Activated naive CD4-positive, alpha-beta T cell treated with anti-CD3 and anti-CD28 coated beads, Interleukin-2, amount 50 U/mL, for 24 hours (primary cell): ENCODE measurements at regions not wholly inside any gene's neighbourhood (a gene's known extent, or its start where the extent isn't known, plus 50 kb on each side); places are given as distances from the start of the nearest gene placed in this dataset.
"Not testable (repeated sequence)": the region's sequence is repeated elsewhere in the genome, so short reads cannot be mapped to it uniquely, and the experiment has no call there.

ENCODE experiments used
- H3K27ac Mint-ChIP-seq: one replicate; pipeline ENCODE4 v1.8.0; 2021; ENCODE audit warnings: mild to moderate bottlenecking, mixed read lengths
- H3K27me3 Mint-ChIP-seq: one replicate; pipeline ENCODE4 v1.8.0; 2021; ENCODE audit warnings: mixed read lengths
- H3K36me3 Mint-ChIP-seq: one replicate; pipeline ENCODE4 v1.8.0; 2021; ENCODE audit warnings: mixed read lengths
- H3K4me1 Mint-ChIP-seq: one replicate; pipeline ENCODE4 v1.8.0; 2021; ENCODE audit warnings: mixed read lengths
- H3K4me3 Mint-ChIP-seq: one replicate; pipeline ENCODE4 v1.8.0; 2021; ENCODE audit warnings: mild to moderate bottlenecking, mixed read lengths
- H3K9me3 Mint-ChIP-seq: one replicate; pipeline ENCODE4 v1.8.0; 2021; ENCODE audit warnings: mixed read lengths

- no peak overlapping the region for H3K4me3 Mint-ChIP-seq
- peaks cover 3% of the 10 kb centered on the region for H3K27me3 Mint-ChIP-seq
- no peaks in the 10 kb centered on the region for H3K36me3 Mint-ChIP-seq
- no peak overlapping the region for H3K27ac Mint-ChIP-seq
- H3K9me3 Mint-ChIP-seq: no peaks in the 10 kb centered on the region
- H3K4me1 Mint-ChIP-seq: peaks cover 11% of the 10 kb centered on the region
Observed at GRCh38 chr13:50613356-50613831, 230.1 kb downstream of the DLEU7 start.

DNA sequence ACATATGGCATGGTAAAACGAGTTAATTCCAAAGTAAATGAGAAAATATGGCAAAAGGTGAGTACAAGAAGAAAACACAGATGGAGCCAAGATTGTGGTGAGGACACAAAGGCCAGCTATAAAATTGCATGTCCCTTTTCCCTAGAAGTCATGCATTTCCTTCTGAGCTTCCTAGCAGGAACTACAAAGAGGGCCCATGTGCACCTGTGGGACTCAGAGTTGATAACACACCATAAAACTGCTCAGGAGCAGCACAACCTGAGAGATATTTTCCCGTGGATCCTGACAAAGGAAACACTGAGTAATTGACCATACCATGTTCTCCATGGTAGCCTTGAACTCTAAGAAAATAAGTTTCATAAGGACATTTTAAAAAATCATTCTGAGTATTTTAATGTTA, 228.3 kb downstream of the DLEU7 start:
- H3K36me3 Mint-ChIP-seq: no peaks in the 10 kb centered on the region
- no peak overlapping the region for H3K4me3 Mint-ChIP-seq
- H3K27ac Mint-ChIP-seq: no peak overlapping the region
- H3K4me1 Mint-ChIP-seq: peaks cover 11% of the 10 kb centered on the region
- no peaks in the 10 kb centered on the region for H3K27me3 Mint-ChIP-seq
- H3K9me3 Mint-ChIP-seq: no peaks in the 10 kb centered on the region

DNA sequence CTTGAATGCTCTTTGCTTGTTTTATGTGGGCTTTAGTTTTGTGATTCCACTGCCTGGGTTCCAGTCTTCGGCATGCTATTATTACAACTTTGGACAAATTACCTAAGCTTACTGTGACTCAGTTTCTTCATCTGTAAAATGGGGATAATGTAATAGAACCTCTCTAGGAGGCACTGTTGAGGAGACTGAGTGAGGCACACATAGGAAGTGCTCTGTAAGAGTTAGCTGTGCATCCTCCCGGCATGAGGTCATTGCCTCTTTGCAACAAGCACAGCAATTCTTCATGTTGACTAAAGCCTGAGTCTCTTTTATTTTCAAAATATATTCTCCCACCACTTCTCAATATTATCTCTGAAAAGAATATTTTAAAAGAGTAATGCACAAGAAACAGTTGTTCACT, 227.4 kb downstream of the DLEU7 start:
- H3K4me3 Mint-ChIP-seq: no peak overlapping the region
- no peaks in the 10 kb centered on the region for H3K36me3 Mint-ChIP-seq
- H3K9me3 Mint-ChIP-seq: no peaks in the 10 kb centered on the region
- no peaks in the 10 kb centered on the region for H3K27me3 Mint-ChIP-seq
- peaks cover 8% of the 10 kb centered on the region for H3K4me1 Mint-ChIP-seq
- H3K27ac Mint-ChIP-seq: no peak overlapping the region

GRCh38 chr13:50617134-50617721, 226.3 kb downstream of the DLEU7 start:
- no peak overlapping the region for H3K4me3 Mint-ChIP-seq
- H3K4me1 Mint-ChIP-seq: peaks cover under 1% of the 10 kb centered on the region
- no peaks in the 10 kb centered on the region for H3K9me3 Mint-ChIP-seq
- H3K27me3 Mint-ChIP-seq: no peaks in the 10 kb centered on the region
- no peak overlapping the region for H3K27ac Mint-ChIP-seq
- no peaks in the 10 kb centered on the region for H3K36me3 Mint-ChIP-seq

DNA sequence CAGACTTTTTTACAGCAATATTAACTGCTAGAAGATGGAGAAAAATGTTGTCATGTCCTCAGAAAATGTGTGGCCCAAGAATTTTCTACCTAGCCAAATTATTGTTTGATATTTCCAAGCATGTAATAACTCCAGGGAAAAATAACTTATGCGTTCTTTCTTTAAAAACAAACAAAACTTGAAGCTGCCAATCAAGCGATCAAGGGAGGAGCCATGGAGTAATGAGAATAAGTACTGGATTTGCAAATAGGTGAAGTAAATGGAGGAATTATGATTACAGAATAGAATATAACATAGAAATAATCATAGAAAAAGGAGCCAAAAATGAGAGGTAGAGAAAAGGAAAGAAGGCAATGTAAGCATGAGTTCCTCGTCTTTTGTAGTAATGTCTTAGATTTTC, 225.3 kb downstream of the DLEU7 start:
- no peak overlapping the region for H3K27ac Mint-ChIP-seq
- no peaks in the 10 kb centered on the region for H3K36me3 Mint-ChIP-seq
- no peaks in the 10 kb centered on the region for H3K27me3 Mint-ChIP-seq
- H3K4me1 Mint-ChIP-seq: no peaks in the 10 kb centered on the region
- no peaks in the 10 kb centered on the region for H3K9me3 Mint-ChIP-seq
- H3K4me3 Mint-ChIP-seq: no peak overlapping the region

DNA sequence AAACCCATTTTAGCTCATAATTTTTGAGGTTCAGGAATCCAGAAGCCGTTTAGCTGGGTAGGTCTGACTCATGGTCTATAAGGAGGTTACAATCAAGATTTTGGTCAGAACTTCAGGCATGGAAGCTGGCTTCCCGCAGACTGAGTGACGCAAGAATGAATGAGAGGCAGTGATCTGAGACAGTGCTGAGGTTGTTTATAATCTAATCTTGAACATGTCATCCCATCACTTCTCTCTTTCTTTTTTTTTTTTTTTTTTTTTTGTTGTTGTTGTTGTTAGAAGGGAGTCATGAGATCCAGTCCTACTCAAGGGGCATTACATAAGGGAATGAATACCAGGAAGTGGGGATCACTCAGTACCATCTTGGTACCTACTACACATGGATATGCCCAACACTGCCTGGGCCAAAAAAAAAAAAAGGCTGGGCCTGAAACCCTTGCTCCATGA, 217.4 kb downstream of the DLEU7 start:
- no peaks in the 10 kb centered on the region for H3K4me1 Mint-ChIP-seq
- H3K27ac Mint-ChIP-seq: no peak overlapping the region
- H3K36me3 Mint-ChIP-seq: no peaks in the 10 kb centered on the region
- no peak overlapping the region for H3K4me3 Mint-ChIP-seq
- no peaks in the 10 kb centered on the region for H3K9me3 Mint-ChIP-seq
- H3K27me3 Mint-ChIP-seq: peaks cover 7% of the 10 kb centered on the region

DNA sequence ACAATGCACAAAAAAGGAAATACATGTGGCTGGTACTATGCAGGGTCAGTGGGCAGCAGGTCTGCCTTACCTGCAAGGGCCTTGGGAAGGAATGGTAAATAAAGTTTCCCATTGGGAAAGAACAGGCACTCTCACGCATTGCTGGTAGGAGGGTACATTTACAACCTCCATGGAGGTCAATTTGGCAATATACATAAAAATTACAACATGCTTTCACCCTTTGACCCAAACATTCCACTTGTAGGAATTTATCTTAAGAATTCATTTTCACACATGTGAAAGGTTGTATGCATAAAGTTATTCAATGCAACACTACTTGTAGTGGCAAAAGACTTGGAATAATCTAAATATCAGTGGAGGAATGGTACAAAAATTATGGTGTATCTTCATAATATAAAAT, 216.4 kb downstream of the DLEU7 start:
- Mint-ChIP-seq H3K27ac (no peak overlapping the region), H3K36me3 (no peaks in the 10 kb centered on the region), H3K9me3 (no peaks in the 10 kb centered on the region), H3K4me3 (no peak overlapping the region), H3K27me3 (peaks cover 7% of the 10 kb centered on the region), H3K4me1 (no peaks in the 10 kb centered on the region)

- not testable (repeated sequence) for H3K27ac Mint-ChIP-seq, H3K36me3 Mint-ChIP-seq, H3K27me3 Mint-ChIP-seq, H3K4me3 Mint-ChIP-seq, H3K9me3 Mint-ChIP-seq, H3K4me1 Mint-ChIP-seq
Observed at GRCh38 chr13:50628512-50628911, 215.0 kb downstream of the DLEU7 start.

DNA sequence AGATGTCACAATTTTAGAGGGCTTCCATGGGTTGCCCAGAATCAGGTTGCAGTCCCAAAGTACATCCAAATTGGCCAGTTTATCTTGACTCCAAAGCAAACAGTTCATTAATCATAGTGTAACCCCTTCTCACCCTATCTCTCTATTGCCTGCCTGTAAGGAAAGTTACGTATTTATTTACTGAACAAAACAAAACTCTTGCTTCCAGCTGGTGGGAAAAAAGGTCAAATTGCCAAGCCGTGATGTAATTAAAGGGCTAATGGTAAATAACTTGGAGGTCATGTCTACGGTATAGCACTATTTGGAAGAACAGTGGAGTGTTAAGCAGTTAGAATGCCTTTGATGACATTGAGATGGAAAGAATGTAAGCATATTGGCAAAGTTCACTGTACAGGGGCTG, 214.0 kb downstream of the DLEU7 start:
- H3K4me1 Mint-ChIP-seq: no peaks in the 10 kb centered on the region
- H3K27ac Mint-ChIP-seq: no peak overlapping the region
- H3K4me3 Mint-ChIP-seq: no peak overlapping the region
- peaks cover 5% of the 10 kb centered on the region for H3K27me3 Mint-ChIP-seq
- no peaks in the 10 kb centered on the region for H3K36me3 Mint-ChIP-seq
- H3K9me3 Mint-ChIP-seq: no peaks in the 10 kb centered on the region

DNA sequence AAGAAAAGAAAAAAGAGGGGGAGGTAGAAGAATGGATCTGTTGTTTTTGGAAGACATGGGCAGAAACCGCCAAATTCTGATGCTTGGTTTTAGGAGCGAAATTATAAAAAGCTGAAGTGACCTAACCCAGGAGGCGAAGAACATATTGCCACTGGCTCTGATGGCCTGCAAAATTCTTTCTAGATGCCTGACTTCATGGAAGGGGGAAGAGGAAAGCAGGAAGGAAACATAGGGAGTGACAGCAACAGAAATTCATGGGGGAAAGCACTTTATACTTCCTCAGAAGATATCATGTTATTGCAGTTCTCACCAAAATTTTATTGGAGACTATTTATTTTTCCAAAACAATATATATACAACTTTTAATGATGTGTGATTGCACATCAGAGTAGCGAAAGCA, 213.5 kb downstream of the DLEU7 start:
- Mint-ChIP-seq H3K4me1 (no peaks in the 10 kb centered on the region), H3K4me3 (no peak overlapping the region), H3K27ac (no peak overlapping the region), H3K27me3 (peaks cover 5% of the 10 kb centered on the region), H3K36me3 (no peaks in the 10 kb centered on the region), H3K9me3 (no peaks in the 10 kb centered on the region)

- no peaks in the 10 kb centered on the region for H3K9me3 Mint-ChIP-seq
- no peaks in the 10 kb centered on the region for H3K4me1 Mint-ChIP-seq
- no peaks in the 10 kb centered on the region for H3K36me3 Mint-ChIP-seq
- peaks cover 2% of the 10 kb centered on the region for H3K27me3 Mint-ChIP-seq
- H3K4me3 Mint-ChIP-seq: no peak overlapping the region
- no peak overlapping the region for H3K27ac Mint-ChIP-seq
Observed at GRCh38 chr13:50631041-50631440, 212.5 kb downstream of the DLEU7 start.

- Mint-ChIP-seq H3K27me3 (no peaks in the 10 kb centered on the region), H3K4me1 (no peaks in the 10 kb centered on the region), H3K4me3 (no peak overlapping the region), H3K27ac (no peak overlapping the region), H3K36me3 (no peaks in the 10 kb centered on the region), H3K9me3 (no peaks in the 10 kb centered on the region)
Observed at GRCh38 chr13:50634339-50634738, 209.2 kb downstream of the DLEU7 start.

DNA sequence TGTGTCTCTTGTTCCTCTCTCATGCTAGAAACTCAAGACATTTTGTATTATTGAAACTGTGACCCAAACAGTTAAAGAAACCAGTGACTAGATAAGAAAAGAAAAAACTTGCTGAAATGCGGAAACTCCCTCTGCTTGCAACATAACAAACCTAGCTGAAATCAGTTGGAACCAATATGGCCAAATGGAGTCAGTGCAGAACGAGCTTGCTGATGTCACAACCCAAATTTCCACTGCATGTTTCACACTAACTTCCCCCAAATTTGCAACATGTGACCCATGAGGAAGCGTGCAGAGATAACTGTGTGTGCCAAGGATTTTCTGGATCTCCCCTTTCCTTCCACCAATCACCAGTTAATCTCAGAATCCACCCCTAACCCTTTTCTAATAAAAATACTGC, 208.0 kb downstream of the DLEU7 start:
- H3K4me3 Mint-ChIP-seq: no peak overlapping the region
- H3K4me1 Mint-ChIP-seq: no peaks in the 10 kb centered on the region
- H3K27ac Mint-ChIP-seq: no peak overlapping the region
- H3K9me3 Mint-ChIP-seq: no peaks in the 10 kb centered on the region
- H3K36me3 Mint-ChIP-seq: no peaks in the 10 kb centered on the region
- H3K27me3 Mint-ChIP-seq: no peaks in the 10 kb centered on the region

- Mint-ChIP-seq H3K36me3 (no peaks in the 10 kb centered on the region), H3K4me1 (no peaks in the 10 kb centered on the region), H3K27me3 (no peaks in the 10 kb centered on the region), H3K4me3 (no peak overlapping the region), H3K27ac (no peak overlapping the region), H3K9me3 (no peaks in the 10 kb centered on the region)
Observed at GRCh38 chr13:50636007-50636704, 207.3 kb downstream of the DLEU7 start.

GRCh38 chr13:50643060-50643459, 200.4 kb downstream of the DLEU7 start:
- Mint-ChIP-seq H3K27me3 (peaks cover 6% of the 10 kb centered on the region), H3K36me3 (no peaks in the 10 kb centered on the region), H3K4me1 (no peaks in the 10 kb centered on the region), H3K9me3 (no peaks in the 10 kb centered on the region), H3K4me3 (no peak overlapping the region), H3K27ac (no peak overlapping the region)

DNA sequence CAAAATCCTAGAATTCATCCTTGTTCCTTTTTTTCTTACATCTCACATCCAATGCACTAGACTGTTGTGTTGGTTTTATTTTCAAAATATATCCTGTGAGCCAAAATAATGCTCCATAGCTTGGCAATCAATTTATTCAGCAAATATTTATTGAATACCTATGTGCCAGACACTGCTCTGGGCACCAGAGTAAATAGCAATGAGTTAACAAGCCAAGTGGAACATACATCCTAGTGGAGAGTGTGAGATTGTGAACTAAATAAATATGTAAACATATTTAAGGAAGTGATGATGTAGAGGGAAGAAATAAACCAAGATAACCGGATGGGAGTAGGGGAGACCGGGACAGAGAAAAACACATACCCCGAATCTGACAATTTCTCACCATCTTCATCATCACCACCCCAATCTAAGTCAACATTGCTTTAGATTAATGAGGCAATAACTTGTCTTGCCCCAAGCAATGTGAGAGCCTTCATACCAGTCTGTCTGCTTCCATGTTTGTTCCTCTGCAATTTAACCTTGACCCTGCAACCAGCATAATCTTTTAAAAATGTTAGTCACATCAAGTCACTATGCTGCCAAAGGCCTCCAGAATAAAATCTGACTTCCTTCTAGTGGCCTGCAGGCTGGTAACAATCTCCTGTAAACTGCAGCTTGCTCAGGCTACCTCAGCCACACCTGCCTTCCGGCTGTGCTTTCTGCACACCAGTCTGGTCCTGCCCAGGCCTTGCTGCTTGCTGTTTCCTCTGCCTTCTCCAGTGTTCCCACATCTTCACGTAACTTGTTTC, 199.2 kb downstream of the DLEU7 start:
- Mint-ChIP-seq H3K4me1 (no peaks in the 10 kb centered on the region), H3K4me3 (no peak overlapping the region), H3K9me3 (no peaks in the 10 kb centered on the region), H3K27ac (no peak overlapping the region), H3K27me3 (peaks cover 6% of the 10 kb centered on the region), H3K36me3 (no peaks in the 10 kb centered on the region)
